Peyer's patch (tissue), 4 donors: ENCODE measurements at regions not wholly inside any gene's neighbourhood (a gene's known extent, or its start where the extent isn't known, plus 50 kb on each side); places are given as distances from the start of the nearest gene placed in this dataset.

ENCODE experiments used
- CTCF ChIP-seq, 6 experiments: fragments of 450-650 bp in 4 of 6; fragments of 200-600 bp in 2 of 6; sonication (generic) in 1 of 6; IDR thresholded peaks; one replicate each; pipeline ENCODE4 v1.5.1; 2017 to 2019; ENCODE audit warnings: antibody characterized with exemption in 6 of 6, mild to moderate bottlenecking in 3 of 6, moderate library complexity in 1 of 6
- POLR2A ChIP-seq, 2 donors: fragments of 450-650 bp; IDR thresholded peaks; one replicate each; pipeline ENCODE4 v1.5.1; 2017; ENCODE audit warnings: antibody characterized with exemption in 2 of 2, mild to moderate bottlenecking in 2 of 2, moderate library complexity in 2 of 2

- TF ChIP-seq CTCF (IDR thresholded peaks at IDR 0.05) (no peak), POLR2A (IDR thresholded peaks at IDR 0.05) (no peak)
These were observed 213.2 kb downstream of the SMAD2 start for GRCh38 chr18:47717257-47717656.
